Esophagus squamous epithelium (tissue), 4 donors: ENCODE measurements at regions not wholly inside any gene's neighbourhood (a gene's known extent, or its start where the extent isn't known, plus 50 kb on each side); places are given as distances from the start of the nearest gene placed in this dataset.

Experiments used
- POLR2A ChIP-seq, 4 donors: fragments of 450-650 bp; IDR thresholded peaks; one replicate each; pipeline ENCODE4 v1.6.1; 2017; ENCODE audit warnings: antibody characterized with exemption in 4 of 4, mild to moderate bottlenecking in 4 of 4, moderate library complexity in 3 of 4
- TF ChIP-seq, protein P1 (sequence below), 6 experiments: fragments of 450-650 bp in 4 of 6; fragments of 200-600 bp in 2 of 6; sonication (generic) in 2 of 6; IDR thresholded peaks; one replicate each; pipeline ENCODE4 v1.5.1; 2016 to 2019; ENCODE audit warnings: antibody characterized with exemption in 6 of 6, mild to moderate bottlenecking in 4 of 6, moderate library complexity in 4 of 6

- TF ChIP-seq, protein P1, sequence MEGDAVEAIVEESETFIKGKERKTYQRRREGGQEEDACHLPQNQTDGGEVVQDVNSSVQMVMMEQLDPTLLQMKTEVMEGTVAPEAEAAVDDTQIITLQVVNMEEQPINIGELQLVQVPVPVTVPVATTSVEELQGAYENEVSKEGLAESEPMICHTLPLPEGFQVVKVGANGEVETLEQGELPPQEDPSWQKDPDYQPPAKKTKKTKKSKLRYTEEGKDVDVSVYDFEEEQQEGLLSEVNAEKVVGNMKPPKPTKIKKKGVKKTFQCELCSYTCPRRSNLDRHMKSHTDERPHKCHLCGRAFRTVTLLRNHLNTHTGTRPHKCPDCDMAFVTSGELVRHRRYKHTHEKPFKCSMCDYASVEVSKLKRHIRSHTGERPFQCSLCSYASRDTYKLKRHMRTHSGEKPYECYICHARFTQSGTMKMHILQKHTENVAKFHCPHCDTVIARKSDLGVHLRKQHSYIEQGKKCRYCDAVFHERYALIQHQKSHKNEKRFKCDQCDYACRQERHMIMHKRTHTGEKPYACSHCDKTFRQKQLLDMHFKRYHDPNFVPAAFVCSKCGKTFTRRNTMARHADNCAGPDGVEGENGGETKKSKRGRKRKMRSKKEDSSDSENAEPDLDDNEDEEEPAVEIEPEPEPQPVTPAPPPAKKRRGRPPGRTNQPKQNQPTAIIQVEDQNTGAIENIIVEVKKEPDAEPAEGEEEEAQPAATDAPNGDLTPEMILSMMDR (IDR thresholded peaks at IDR 0.05), result no peak
- no peak for TF ChIP-seq POLR2A (IDR thresholded peaks at IDR 0.05)
Measured at GRCh38 chr5:130836729-130837649, 328.1 kb downstream of the HINT1 start.
